Hepatocyte (in vitro differentiated cells): ENCODE measurements at regions not wholly inside any gene's neighbourhood (a gene's known extent, or its start where the extent isn't known, plus 50 kb on each side); places are given as distances from the start of the nearest gene placed in this dataset.

ENCODE experiments used
- CTCF ChIP-seq: fragments of 200-600 bp; sonication (generic); IDR thresholded peaks from 2 replicates; pipeline ENCODE4 v1.5.1; 2016; ENCODE audit warnings: antibody characterized with exemption, mild to moderate bottlenecking; ENCODE audit not compliant: poor library complexity
- EZH2 ChIP-seq: fragments of 200-600 bp; sonication (generic); IDR thresholded peaks from 2 replicates; pipeline ENCODE4 v1.6.1; 2016; ENCODE audit warnings: antibody characterized with exemption, mild to moderate bottlenecking, borderline replicate concordance
- EZH2phosphoT487 ChIP-seq: fragments of 200-600 bp; sonication (generic); IDR thresholded peaks from one replicate; pipeline ENCODE4 v1.6.1; 2018; ENCODE audit warnings: antibody characterized with exemption, mild to moderate bottlenecking, low read depth, moderate library complexity; ENCODE audit not compliant: unreplicated experiment, severe bottlenecking

DNA sequence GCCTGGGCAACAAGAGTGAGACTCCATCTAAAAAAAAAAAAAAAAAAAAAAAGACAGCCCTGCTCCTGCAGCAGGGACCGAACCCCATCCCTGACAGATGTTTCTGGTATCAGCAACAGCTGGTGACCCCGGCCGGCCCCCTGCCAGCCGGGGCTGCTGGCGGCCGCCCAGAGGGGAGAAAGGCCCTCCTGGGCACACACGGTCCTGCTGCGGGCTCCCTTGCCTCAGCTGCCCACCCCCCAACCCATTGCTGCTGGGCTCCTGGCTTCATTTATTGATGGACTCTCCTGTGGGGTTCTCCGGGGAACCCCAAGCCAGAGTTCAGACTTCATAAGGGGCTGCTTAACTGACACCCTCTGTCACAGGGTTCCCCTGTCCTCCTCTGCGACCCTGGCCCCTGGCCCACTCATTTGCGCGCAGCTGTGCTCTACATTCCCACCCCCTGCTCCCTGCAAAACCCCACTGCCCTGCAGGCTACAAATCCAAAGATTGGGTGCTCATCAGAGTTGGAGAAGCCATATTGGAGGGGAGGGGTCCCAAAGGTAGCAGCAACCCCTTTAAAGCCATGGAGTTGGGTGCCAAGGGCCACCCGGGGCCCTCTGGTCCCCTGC is 103.6 kb upstream of the RTL1 start:
- TF ChIP-seq CTCF (no peak), EZH2 (no peak), EZH2phosphoT487 (no peak)
